Stomach (tissue), 8 donors: ENCODE measurements at regions not wholly inside any gene's neighbourhood (a gene's known extent, or its start where the extent isn't known, plus 50 kb on each side); places are given as distances from the start of the nearest gene placed in this dataset.

Source experiments
- DNase-seq, 2 donors: peaks; one replicate each; pipeline versions ENCODE4 v3.0.0 to v3.0.0-alpha.2; 2013 to 2019
- H3K27ac ChIP-seq, 5 donors: fragments of 200-600 bp in 4 of 5; sonication (generic) in 4 of 5; one replicate each; pipeline ENCODE4 v1.5.1; 2013 to 2019; ENCODE audit warnings: mild to moderate bottlenecking in 1 of 5, moderate library complexity in 1 of 5
- H3K27me3 ChIP-seq, 3 donors: fragments of 200-600 bp; sonication (generic); one replicate each; pipeline ENCODE4 v1.5.1; 2017 to 2019; ENCODE audit warnings: mixed run types in 1 of 3
- H3K36me3 ChIP-seq, 4 donors: fragments of 200-600 bp; sonication (generic); 1 replicate in 3 of 4; 2 replicates in 1 of 4; pipeline ENCODE4 v1.5.1; 2016 to 2019
- H3K4me1 ChIP-seq, 4 donors: fragments of 200-600 bp; sonication (generic); one replicate each; pipeline ENCODE4 v1.5.1; 2016 to 2019
- H3K4me3 ChIP-seq, 4 donors: fragments of 200-600 bp; sonication (generic) in 3 of 4; one replicate each; pipeline ENCODE4 v1.5.1; 2016 to 2019; ENCODE audit warnings: mild to moderate bottlenecking in 1 of 4
- H3K9me3 ChIP-seq, 4 donors: fragments of 200-600 bp; sonication (generic); one replicate each; pipeline ENCODE4 v1.5.1; 2016 to 2019
- EP300 ChIP-seq: sonication (generic); formaldehyde crosslinking; IDR thresholded peaks from one replicate; pipeline ENCODE4 v1.6.1; 2017; ENCODE audit warnings: antibody characterized with exemption
- POLR2A ChIP-seq, 4 donors: fragments of 450-650 bp; IDR thresholded peaks; one replicate each; pipeline ENCODE4 v1.6.1; 2016; ENCODE audit warnings: antibody characterized with exemption in 4 of 4, control low read depth in 2 of 4, mild to moderate bottlenecking in 1 of 4, moderate library complexity in 1 of 4
- POLR2AphosphoS5 ChIP-seq, 3 donors: sonication (generic); formaldehyde crosslinking; IDR thresholded peaks; one replicate each; pipeline ENCODE4 v1.6.1; 2016; ENCODE audit warnings: antibody characterized with exemption in 3 of 3
- WGBS, 5 donors: extraction: QIAGEN DNeasy Blood & Tissue Kit in 3 of 5; methylation state at CpG; one replicate each; pipeline versions ENCODE4 v1.1.5 to v1.1.7; 2013 to 2018; 5-methylcytosine and 5-hydroxymethylcytosine counted together
- intact Hi-C: fragments of 100-400 bp; cut with DNase I; formaldehyde crosslinking; loops from one replicate; pipeline ENCODE4 v1.15.1; 2023; ENCODE audit warnings: low total_unique reads
- TF ChIP-seq, protein P1 (sequence below), 7 experiments: fragments of 450-650 bp in 4 of 7; fragments of 200-600 bp in 3 of 7; sonication (generic) in 3 of 7; IDR thresholded peaks; one replicate each; pipeline ENCODE4 v1.5.1; 2016 to 2019; ENCODE audit warnings: antibody characterized with exemption in 7 of 7, control low read depth in 2 of 7, mild to moderate bottlenecking in 1 of 7
- donor health status: healthy with polysubstance abuse.
- donor health status: Bipolar disorder and iron deficiency.
- donor health status: healthy.

DNA sequence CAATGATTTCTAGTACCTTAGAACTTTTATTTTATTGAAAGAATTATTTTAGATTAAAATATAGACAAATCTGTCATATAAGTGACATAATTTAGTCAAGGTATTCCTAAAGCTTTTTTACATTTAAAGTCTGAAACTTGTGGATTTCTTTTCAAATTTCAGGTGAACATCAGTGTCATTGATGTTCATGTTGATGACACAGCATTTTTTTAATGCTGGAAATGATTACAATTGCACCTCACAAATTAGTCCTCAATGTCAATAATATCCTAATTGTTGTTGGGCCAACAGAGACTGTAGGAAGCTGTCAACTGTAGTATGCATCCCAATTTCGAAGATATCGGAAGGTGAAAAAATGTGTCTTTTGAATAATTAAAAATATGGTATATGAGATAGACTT is 214.4 kb upstream of the ARL4C start:
- DNase-seq = no peak
- no peaks in the 10 kb centered on the region for H3K36me3 ChIP-seq
- WGBS, 5 donors = 92 to 99% (median 94%) methylated on average over 2 of the region's 2 CpGs
- no peaks in the 10 kb centered on the region for H3K9me3 ChIP-seq
- intact Hi-C loops = no loop called here
- no peak overlapping the region for H3K27ac ChIP-seq
- no peaks in the 10 kb centered on the region for H3K27me3 ChIP-seq
- no peak overlapping the region for H3K4me3 ChIP-seq
- TF ChIP-seq, protein P1, sequence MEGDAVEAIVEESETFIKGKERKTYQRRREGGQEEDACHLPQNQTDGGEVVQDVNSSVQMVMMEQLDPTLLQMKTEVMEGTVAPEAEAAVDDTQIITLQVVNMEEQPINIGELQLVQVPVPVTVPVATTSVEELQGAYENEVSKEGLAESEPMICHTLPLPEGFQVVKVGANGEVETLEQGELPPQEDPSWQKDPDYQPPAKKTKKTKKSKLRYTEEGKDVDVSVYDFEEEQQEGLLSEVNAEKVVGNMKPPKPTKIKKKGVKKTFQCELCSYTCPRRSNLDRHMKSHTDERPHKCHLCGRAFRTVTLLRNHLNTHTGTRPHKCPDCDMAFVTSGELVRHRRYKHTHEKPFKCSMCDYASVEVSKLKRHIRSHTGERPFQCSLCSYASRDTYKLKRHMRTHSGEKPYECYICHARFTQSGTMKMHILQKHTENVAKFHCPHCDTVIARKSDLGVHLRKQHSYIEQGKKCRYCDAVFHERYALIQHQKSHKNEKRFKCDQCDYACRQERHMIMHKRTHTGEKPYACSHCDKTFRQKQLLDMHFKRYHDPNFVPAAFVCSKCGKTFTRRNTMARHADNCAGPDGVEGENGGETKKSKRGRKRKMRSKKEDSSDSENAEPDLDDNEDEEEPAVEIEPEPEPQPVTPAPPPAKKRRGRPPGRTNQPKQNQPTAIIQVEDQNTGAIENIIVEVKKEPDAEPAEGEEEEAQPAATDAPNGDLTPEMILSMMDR (IDR thresholded peaks at IDR 0.05) = no peak
- no peak for TF ChIP-seq POLR2AphosphoS5 (IDR thresholded peaks at IDR 0.05)
- TF ChIP-seq EP300 = no peak
- TF ChIP-seq POLR2A (IDR thresholded peaks at IDR 0.05) = no peak
- no peaks in the 10 kb centered on the region for H3K4me1 ChIP-seq

DNA sequence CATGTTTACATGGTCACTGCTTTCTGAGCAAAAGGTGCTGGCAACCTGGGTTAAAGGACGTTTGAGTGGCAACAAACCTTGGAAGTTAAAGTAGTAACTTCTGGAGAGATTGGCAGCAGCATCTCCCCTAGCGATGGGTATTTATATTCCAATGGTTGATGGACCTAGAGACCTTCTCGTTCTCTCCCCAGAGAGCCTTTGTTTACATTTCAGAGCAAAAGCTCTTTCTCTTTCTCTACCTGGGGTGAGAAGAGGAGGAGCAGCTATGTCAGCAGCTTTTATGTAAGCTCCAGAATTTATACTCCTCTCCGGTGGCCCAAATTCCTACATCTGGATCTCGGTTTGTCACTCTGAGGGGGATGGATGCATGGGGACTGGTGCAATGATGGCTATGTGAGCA is 213.7 kb upstream of the ARL4C start:
- Histone ChIP-seq H3K4me1 (no peaks in the 10 kb centered on the region), H3K27ac (no peak overlapping the region), H3K4me3 (no peak overlapping the region), H3K9me3 (no peaks in the 10 kb centered on the region), H3K27me3 (no peaks in the 10 kb centered on the region), H3K36me3 (no peaks in the 10 kb centered on the region)
- TF ChIP-seq POLR2A (IDR thresholded peaks at IDR 0.05) (no peak), EP300 (no peak), POLR2AphosphoS5 (IDR thresholded peaks at IDR 0.05) (no peak)
- TF ChIP-seq, protein P1 (IDR thresholded peaks at IDR 0.05) = no peak
- intact Hi-C loops = no loop called here
- no peak for DNase-seq
- 53 to 56% (median 56%) methylated on average over 5 of the region's 5 CpGs for WGBS, 5 donors

DNA sequence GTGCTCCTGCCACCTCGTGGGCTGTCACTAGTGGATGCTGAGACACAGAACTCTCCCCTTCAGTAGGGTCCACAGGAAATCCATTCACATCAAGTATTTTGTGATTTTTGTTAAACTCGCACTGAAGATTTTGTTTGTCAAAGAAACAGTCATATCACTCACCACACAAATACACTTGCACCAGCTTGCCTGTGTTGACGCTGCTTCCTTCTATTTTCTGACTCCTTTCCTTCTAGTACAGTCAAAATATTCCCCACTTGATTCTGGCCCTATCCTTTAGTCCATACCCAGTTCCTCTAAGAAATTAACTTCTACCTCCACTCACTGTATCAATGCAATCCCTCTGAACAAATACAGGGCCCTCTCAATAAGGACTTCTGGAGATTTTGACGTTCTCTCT is 213.2 kb upstream of the ARL4C start:
- Histone ChIP-seq H3K4me1 (no peaks in the 10 kb centered on the region), H3K4me3 (no peak overlapping the region), H3K27ac (no peak overlapping the region), H3K36me3 (no peaks in the 10 kb centered on the region), H3K9me3 (no peaks in the 10 kb centered on the region), H3K27me3 (no peaks in the 10 kb centered on the region)
- no peak for TF ChIP-seq EP300
- TF ChIP-seq, protein P1 (IDR thresholded peaks at IDR 0.05) = no peak
- no peak for TF ChIP-seq POLR2AphosphoS5 (IDR thresholded peaks at IDR 0.05)
- DNase-seq = no peak
- intact Hi-C loops = no loop called here
- WGBS, 5 donors = 49 to 67% (median 55%) methylated on average over 4 of the region's 4 CpGs

DNA sequence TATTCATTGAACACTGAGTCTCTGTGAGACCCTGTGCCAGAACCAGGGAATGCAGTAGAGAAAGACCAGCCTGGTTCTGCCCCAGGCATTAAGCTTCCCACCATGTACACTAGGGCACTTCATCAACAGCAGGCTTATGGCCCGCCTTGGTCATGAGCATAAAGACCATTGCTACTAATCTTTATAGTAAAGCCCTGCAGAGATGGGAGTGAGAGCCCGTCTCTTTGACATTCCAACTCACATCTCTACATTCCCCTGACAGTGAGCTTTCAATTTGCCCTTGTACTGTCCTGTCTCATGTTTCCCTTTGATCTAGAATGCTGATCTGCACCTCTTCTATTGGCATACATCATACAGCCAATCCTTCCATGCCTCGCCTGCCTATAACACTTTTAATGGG is 211.8 kb upstream of the ARL4C start:
- intact Hi-C loops = no loop called here
- Histone ChIP-seq H3K4me1 (no peaks in the 10 kb centered on the region), H3K27me3 (no peaks in the 10 kb centered on the region), H3K36me3 (no peaks in the 10 kb centered on the region), H3K4me3 (no peak overlapping the region), H3K9me3 (no peaks in the 10 kb centered on the region), H3K27ac (no peak overlapping the region)
- TF ChIP-seq, protein P1 (IDR thresholded peaks at IDR 0.05) = no peak
- TF ChIP-seq POLR2A (IDR thresholded peaks at IDR 0.05) (no peak), POLR2AphosphoS5 (IDR thresholded peaks at IDR 0.05) (no peak), EP300 (no peak)
- 95 to 100% (median 96%) methylated on average over 3 of the region's 3 CpGs for WGBS, 5 donors
- DNase-seq = no peak
